SU-DHL-6 (cell line): ENCODE measurements at regions not wholly inside any gene's neighbourhood (a gene's known extent, or its start where the extent isn't known, plus 50 kb on each side); places are given as distances from the start of the nearest gene placed in this dataset.

Experiments used
- H2AFZ ChIP-seq: fragments of 200-600 bp; sonication (generic); 2 replicates; pipeline ENCODE4 v1.6.1; 2014; ENCODE audit warnings: low read depth, mild to moderate bottlenecking, moderate library complexity, mixed read lengths, antibody characterized with exemption, low read length; ENCODE audit not compliant: severe bottlenecking
- H3F3A ChIP-seq: fragments of 200-600 bp; shearing (Covaris generic); 2 replicates; pipeline ENCODE4 v1.6.0; 2016; ENCODE audit warnings: antibody characterized with exemption, mild to moderate bottlenecking; ENCODE audit not compliant: insufficient read depth
- H3K27ac ChIP-seq: fragments of 200-600 bp; sonication (generic); 2 replicates; pipeline ENCODE4 v1.5.1; 2016; ENCODE audit warnings: low read depth, mild to moderate bottlenecking, low read length, moderate library complexity, mixed read lengths
- H3K27me3 ChIP-seq: fragments of 200-600 bp; sonication (generic), shearing (Covaris generic); 2 replicates; pipeline ENCODE4 v1.6.0; 2014; ENCODE audit warnings: mild to moderate bottlenecking, low read length
- H3K36me3 ChIP-seq: fragments of 200-600 bp; sonication (generic); 2 replicates; pipeline ENCODE4 v1.6.1; 2014; ENCODE audit warnings: mild to moderate bottlenecking, low read length, mixed read lengths
- H3K4me2 ChIP-seq: fragments of 300-600, 200-600 bp; shearing (Covaris generic), sonication (generic); 2 replicates; pipeline ENCODE4 v1.6.0; 2014; ENCODE audit warnings: low read length, low read depth, mild to moderate bottlenecking; ENCODE audit not compliant: poor library complexity, severe bottlenecking
- H3K4me3 ChIP-seq: fragments of 200-600 bp; sonication (generic); 2 replicates; pipeline ENCODE4 v1.5.1; 2014; ENCODE audit warnings: antibody characterized with exemption, low read length, mild to moderate bottlenecking, mixed read lengths; ENCODE audit not compliant: insufficient read depth, poor library complexity, severe bottlenecking
- H3K79me2 ChIP-seq: fragments of 200-600 bp; sonication (generic); 2 replicates; pipeline ENCODE4 v1.6.1; 2014; ENCODE audit warnings: mild to moderate bottlenecking, low read length, moderate library complexity; ENCODE audit not compliant: insufficient read depth
- H3K9ac ChIP-seq: fragments of 200-600 bp; sonication (generic); 2 replicates; pipeline ENCODE4 v1.7.0; 2014; ENCODE audit warnings: mild to moderate bottlenecking, low read length
- H3K9me2 ChIP-seq: fragments of 200-600 bp; sonication (generic); replicated peaks from 2 replicates; pipeline ENCODE4 v1.6.1; 2014; ENCODE audit warnings: low read length; ENCODE audit not compliant: insufficient read depth
- H3K9me3 ChIP-seq: fragments of 200-600 bp; sonication (generic); 2 replicates; pipeline ENCODE4 v1.6.1; 2014; ENCODE audit warnings: low read length, mixed read lengths; ENCODE audit not compliant: insufficient read depth
- H4K20me1 ChIP-seq: fragments of 200-600 bp; sonication (generic); 2 replicates; pipeline ENCODE4 v1.6.1; 2014; ENCODE audit warnings: low read depth, mild to moderate bottlenecking, antibody characterized with exemption, low read length, moderate library complexity, mixed read lengths
- EZH2phosphoT487 ChIP-seq: fragments of 200-600 bp; sonication (generic), shearing (Covaris generic); conservative IDR thresholded peaks from 2 replicates; pipeline ENCODE4 v1.6.1; 2018; ENCODE audit warnings: mild to moderate bottlenecking, antibody characterized with exemption, low read length, moderate library complexity, mixed read lengths
- TF ChIP-seq, protein P1 (sequence below): fragments of 200-600 bp; sonication (generic); IDR thresholded peaks from one replicate; pipeline ENCODE4 v1.5.1; 2017; ENCODE audit warnings: antibody characterized with exemption, mild to moderate bottlenecking, low read length, moderate library complexity; ENCODE audit not compliant: insufficient read depth, poor library complexity, severe bottlenecking

DNA sequence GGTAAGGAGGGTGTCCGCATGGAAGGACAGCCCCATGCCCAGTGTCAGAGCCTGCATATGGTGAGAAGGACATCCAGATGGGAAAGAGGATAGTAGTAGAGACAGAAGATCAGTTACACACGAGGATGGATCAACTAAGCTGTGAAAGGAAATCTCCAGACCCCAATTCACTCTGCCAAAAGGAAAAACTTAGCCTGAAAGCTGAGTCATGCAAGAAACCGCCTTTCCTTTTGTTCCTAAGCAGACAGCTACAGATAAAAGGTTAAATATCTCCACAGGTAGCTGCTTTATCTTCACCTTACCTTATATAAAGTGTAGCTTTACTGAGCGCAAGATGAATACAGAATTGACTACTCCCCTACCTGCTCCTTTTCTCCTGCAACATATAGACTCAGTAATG, 67.3 kb upstream of the LGALSL start:
- H3K36me3 ChIP-seq: no peaks in the 10 kb centered on the region
- H3K9ac ChIP-seq: no peak overlapping the region
- H3F3A ChIP-seq: no peaks in the 10 kb centered on the region
- no peak overlapping the region for H3K4me2 ChIP-seq
- H4K20me1 ChIP-seq: no peaks in the 10 kb centered on the region
- H3K27me3 ChIP-seq: no peaks in the 10 kb centered on the region
- H3K9me2 ChIP-seq: no peaks in the 10 kb centered on the region
- TF ChIP-seq EZH2phosphoT487: no peak
- TF ChIP-seq, protein P1, sequence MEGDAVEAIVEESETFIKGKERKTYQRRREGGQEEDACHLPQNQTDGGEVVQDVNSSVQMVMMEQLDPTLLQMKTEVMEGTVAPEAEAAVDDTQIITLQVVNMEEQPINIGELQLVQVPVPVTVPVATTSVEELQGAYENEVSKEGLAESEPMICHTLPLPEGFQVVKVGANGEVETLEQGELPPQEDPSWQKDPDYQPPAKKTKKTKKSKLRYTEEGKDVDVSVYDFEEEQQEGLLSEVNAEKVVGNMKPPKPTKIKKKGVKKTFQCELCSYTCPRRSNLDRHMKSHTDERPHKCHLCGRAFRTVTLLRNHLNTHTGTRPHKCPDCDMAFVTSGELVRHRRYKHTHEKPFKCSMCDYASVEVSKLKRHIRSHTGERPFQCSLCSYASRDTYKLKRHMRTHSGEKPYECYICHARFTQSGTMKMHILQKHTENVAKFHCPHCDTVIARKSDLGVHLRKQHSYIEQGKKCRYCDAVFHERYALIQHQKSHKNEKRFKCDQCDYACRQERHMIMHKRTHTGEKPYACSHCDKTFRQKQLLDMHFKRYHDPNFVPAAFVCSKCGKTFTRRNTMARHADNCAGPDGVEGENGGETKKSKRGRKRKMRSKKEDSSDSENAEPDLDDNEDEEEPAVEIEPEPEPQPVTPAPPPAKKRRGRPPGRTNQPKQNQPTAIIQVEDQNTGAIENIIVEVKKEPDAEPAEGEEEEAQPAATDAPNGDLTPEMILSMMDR: no peak
- no peak overlapping the region for H3K27ac ChIP-seq
- H3K9me3 ChIP-seq: no peaks in the 10 kb centered on the region
- H3K4me3 ChIP-seq: no peak overlapping the region
- no peak overlapping the region for H2AFZ ChIP-seq
- no peaks in the 10 kb centered on the region for H3K79me2 ChIP-seq

DNA sequence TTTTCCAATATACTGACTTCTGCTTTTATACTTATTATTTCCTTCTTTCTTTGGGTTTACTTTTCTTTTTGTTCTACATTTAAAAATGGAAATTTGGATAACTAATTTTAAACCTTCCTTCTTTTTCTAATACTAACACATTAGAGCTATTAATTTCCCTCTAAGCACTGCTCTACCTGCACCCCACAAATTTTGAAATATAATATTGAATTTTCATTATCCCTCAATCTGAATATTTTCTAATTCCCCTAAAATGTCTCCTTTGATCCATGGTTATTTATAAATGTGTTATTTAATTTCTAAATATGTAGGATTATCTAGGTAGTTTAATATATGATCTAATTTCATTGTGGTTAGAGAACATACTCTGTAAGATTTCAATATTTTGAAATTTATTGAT, 63.4 kb upstream of the LGALSL start:
- Histone ChIP-seq H3F3A (no peaks in the 10 kb centered on the region), H3K79me2 (no peaks in the 10 kb centered on the region), H3K27ac (no peak overlapping the region), H3K36me3 (no peaks in the 10 kb centered on the region), H3K9me2 (no peaks in the 10 kb centered on the region), H3K27me3 (no peaks in the 10 kb centered on the region), H3K4me2 (no peak overlapping the region), H3K4me3 (no peak overlapping the region), H4K20me1 (no peaks in the 10 kb centered on the region), H2AFZ (no peak overlapping the region), H3K9ac (no peak overlapping the region), H3K9me3 (no peaks in the 10 kb centered on the region)
- TF ChIP-seq, protein P1: no peak
- TF ChIP-seq EZH2phosphoT487: no peak

GRCh38 chr2:64391424-64391823, 62.5 kb upstream of the LGALSL start:
- H3K27ac ChIP-seq: no peak overlapping the region
- no peak for TF ChIP-seq EZH2phosphoT487
- TF ChIP-seq, protein P1: no peak

GRCh38 chr2:64391940-64392339, 62.0 kb upstream of the LGALSL start:
- Histone ChIP-seq H3F3A (no peaks in the 10 kb centered on the region), H3K9me3 (no peaks in the 10 kb centered on the region), H4K20me1 (no peaks in the 10 kb centered on the region), H3K9ac (no peak overlapping the region), H3K79me2 (no peaks in the 10 kb centered on the region), H3K4me3 (no peak overlapping the region), H3K36me3 (no peaks in the 10 kb centered on the region), H2AFZ (no peak overlapping the region), H3K4me2 (no peak overlapping the region), H3K27ac (no peak overlapping the region), H3K9me2 (no peaks in the 10 kb centered on the region), H3K27me3 (no peaks in the 10 kb centered on the region)
- TF ChIP-seq, protein P1: no peak
- no peak for TF ChIP-seq EZH2phosphoT487

More at GRCh38 chr2:64391424-64391823, 62.5 kb upstream of the LGALSL start:
- H3K4me3 ChIP-seq: no peak overlapping the region
- no peaks in the 10 kb centered on the region for H3K27me3 ChIP-seq
- H3K79me2 ChIP-seq: no peaks in the 10 kb centered on the region
- H3K4me2 ChIP-seq: no peak overlapping the region
- no peaks in the 10 kb centered on the region for H4K20me1 ChIP-seq
- H3K36me3 ChIP-seq: no peaks in the 10 kb centered on the region
- no peaks in the 10 kb centered on the region for H3F3A ChIP-seq
- H3K9me3 ChIP-seq: no peaks in the 10 kb centered on the region
- no peak overlapping the region for H2AFZ ChIP-seq
- no peaks in the 10 kb centered on the region for H3K9me2 ChIP-seq
- no peak overlapping the region for H3K9ac ChIP-seq
